CD14-positive monocyte (primary cell): ENCODE measurements at regions not wholly inside any gene's neighbourhood (a gene's known extent, or its start where the extent isn't known, plus 50 kb on each side); places are given as distances from the start of the nearest gene placed in this dataset.

Experiments
- DNase-seq, 3 donors: peaks; one replicate each; pipeline ENCODE4 v3.0.0-alpha.2; 2011 to 2022
- H2AFZ ChIP-seq: 2 replicates; pipeline ENCODE4 v1.6.0; 2012; ENCODE audit warnings: mild to moderate bottlenecking, low read depth, low read length, inconsistent platforms; ENCODE audit not compliant: insufficient read depth, poor library complexity, severe bottlenecking
- H3K27ac ChIP-seq, 2 donors: 1 replicate in 1 of 2; 2 replicates in 1 of 2; pipeline ENCODE4 v1.5.1; 2012 to 2013; ENCODE audit warnings: low read length in 2 of 2, control low read depth in 1 of 2, inconsistent platforms in 1 of 2, low read depth in 1 of 2, mild to moderate bottlenecking in 1 of 2
- H3K27me3 ChIP-seq, 2 donors: one replicate each; pipeline versions ENCODE4 v1.6.0 to v1.6.1; 2011 to 2013; ENCODE audit warnings: low read length in 2 of 2; ENCODE audit not compliant: control insufficient read depth in 2 of 2, insufficient read depth in 2 of 2
- H3K36me3 ChIP-seq, 2 donors: replicated peaks in 1 of 2; 1 replicate in 1 of 2; 2 replicates in 1 of 2; pipeline versions ENCODE4 v1.5.1 to v1.6.1; 2012 to 2013; ENCODE audit warnings: low read length in 2 of 2, control low read depth in 1 of 2, inconsistent platforms in 1 of 2, mild to moderate bottlenecking in 1 of 2; ENCODE audit not compliant: insufficient read depth in 2 of 2, control insufficient read depth in 1 of 2
- H3K4me1 ChIP-seq, 2 donors: 1 replicate in 1 of 2; 2 replicates in 1 of 2; pipeline versions ENCODE4 v1.5.1 to v1.6.1; 2012 to 2013; ENCODE audit warnings: low read length in 2 of 2, control low read depth in 1 of 2, inconsistent platforms in 1 of 2, mild to moderate bottlenecking in 1 of 2, moderate library complexity in 1 of 2; ENCODE audit not compliant: insufficient read depth in 2 of 2, control insufficient read depth in 1 of 2
- H3K4me2 ChIP-seq: replicated peaks from 2 replicates; pipeline ENCODE3; 2012; ENCODE audit warnings: low read length, moderate library complexity, mild to moderate bottlenecking; ENCODE audit not compliant: poor library complexity, severe bottlenecking; ENCODE audit errors: extremely low read depth
- H3K4me3 ChIP-seq, 3 experiments: fragments of 200-600 bp in 1 of 3; sonication (generic) in 1 of 3; replicated peaks in 1 of 3; 1 replicate in 2 of 3; 2 replicates in 1 of 3; pipeline ENCODE4 v1.5.1; 2011 to 2013; ENCODE audit warnings: low read length in 3 of 3, mild to moderate bottlenecking in 3 of 3, control low read depth in 2 of 3, low read depth in 2 of 3, inconsistent platforms in 1 of 3, moderate library complexity in 1 of 3
- H3K79me2 ChIP-seq: 2 replicates; pipeline ENCODE4 v1.6.0; 2012; ENCODE audit warnings: mild to moderate bottlenecking, control low read depth, inconsistent platforms, low read length, moderate library complexity; ENCODE audit not compliant: insufficient read depth
- H3K9ac ChIP-seq: 2 replicates; pipeline ENCODE4 v1.6.0; 2017; ENCODE audit warnings: low read length, mild to moderate bottlenecking; ENCODE audit not compliant: insufficient read depth, poor library complexity, severe bottlenecking
- H3K9me3 ChIP-seq, 2 donors: replicated peaks in 1 of 2; 1 replicate in 1 of 2; 2 replicates in 1 of 2; pipeline versions ENCODE4 v1.5.1 to v1.6.1; 2012 to 2013; ENCODE audit warnings: low read length in 2 of 2, control low read depth in 1 of 2; ENCODE audit not compliant: control insufficient read depth in 1 of 2, insufficient read depth in 1 of 2
- H4K20me1 ChIP-seq: 2 replicates; pipeline ENCODE4 v1.6.0; 2012; ENCODE audit warnings: mild to moderate bottlenecking, low read length, control low read depth, moderate library complexity; ENCODE audit not compliant: insufficient read depth
- H3K27ac Mint-ChIP-seq, 7 donors: one replicate each; pipeline ENCODE4 v1.8.0; 2020; ENCODE audit warnings: mild to moderate bottlenecking in 7 of 7, mixed read lengths in 7 of 7, moderate library complexity in 6 of 7, inconsistent platforms in 2 of 7
- H3K27me3 Mint-ChIP-seq, 3 donors: one replicate each; pipeline ENCODE4 v1.8.0; 2021 to 2022; ENCODE audit warnings: low read depth in 3 of 3, mild to moderate bottlenecking in 3 of 3, mixed read lengths in 3 of 3, moderate library complexity in 3 of 3, inconsistent platforms in 1 of 3
- H3K36me3 Mint-ChIP-seq, 2 donors: one replicate each; pipeline ENCODE4 v1.8.0; 2020; ENCODE audit warnings: mixed read lengths in 2 of 2, inconsistent platforms in 1 of 2, mild to moderate bottlenecking in 1 of 2
- H3K4me1 Mint-ChIP-seq: one replicate; pipeline ENCODE4 v1.8.0; 2020; ENCODE audit warnings: mild to moderate bottlenecking, mixed read lengths
- H3K4me3 Mint-ChIP-seq, 2 donors: one replicate each; pipeline ENCODE4 v1.8.0; 2020; ENCODE audit warnings: mild to moderate bottlenecking in 2 of 2, mixed read lengths in 2 of 2, moderate library complexity in 1 of 2
- H3K9me3 Mint-ChIP-seq, 7 donors: one replicate each; pipeline ENCODE4 v1.8.0; 2020 to 2022; ENCODE audit warnings: mixed read lengths in 7 of 7, mild to moderate bottlenecking in 6 of 7, moderate library complexity in 6 of 7, inconsistent platforms in 2 of 7
- CTCF ChIP-seq: fragments of 200-600 bp; IDR thresholded peaks from one replicate; pipeline ENCODE4 v1.8.0; 2022; ENCODE audit warnings: antibody characterized with exemption, mild to moderate bottlenecking
- WGBS: methylation state at CpG from one replicate; pipeline ENCODE4 v1.1.5; 2013; ENCODE audit warnings: missing lambda C conversion rate; ENCODE audit not compliant: insufficient coverage; 5-methylcytosine and 5-hydroxymethylcytosine counted together
- intact Hi-C, 2 donors: fragments of 100-400 bp; cut with micrococcal nuclease; formaldehyde crosslinking; loops; one replicate each; pipeline versions ENCODE4 v1.15.0 to v1.15.1; 2023

GRCh38 chr1:70887936-70888335 is 159.7 kb downstream of the PTGER3 start:
- H3K4me3 ChIP-seq: no peak overlapping the region
- WGBS: 0% methylated on average over 1 of the region's 3 CpGs
- no peak overlapping the region for H3K4me2 ChIP-seq
- Mint-ChIP-seq H3K27ac (peak overlapping the region in 1 of 7 donors; percentile 10), H3K9me3 (no peaks in the 10 kb centered on the region), H3K36me3 (no peaks in the 10 kb centered on the region), H3K4me1 (peaks cover 38% of the 10 kb centered on the region), H3K4me3 (no peak overlapping the region), H3K27me3 (peaks cover 0 to 5% (median 3%) of the 10 kb centered on the region in 3 donors)
- H3K79me2 ChIP-seq: no peaks in the 10 kb centered on the region
- H2AFZ ChIP-seq: no peak overlapping the region
- intact Hi-C loops: no loop called here
- H3K9ac ChIP-seq: no peak overlapping the region
- no peaks in the 10 kb centered on the region for H3K9me3 ChIP-seq
- H3K4me1 ChIP-seq: peaks cover 22 to 23% of the 10 kb centered on the region in 2 donors
- H3K36me3 ChIP-seq: no peaks in the 10 kb centered on the region
- DNase-seq: no peak
- H3K27ac ChIP-seq: no peak overlapping the region
- no peaks in the 10 kb centered on the region for H3K27me3 ChIP-seq
- no peaks in the 10 kb centered on the region for H4K20me1 ChIP-seq
- TF ChIP-seq CTCF: no peak

- Histone ChIP-seq H3K4me3 (no peak overlapping the region), H3K9ac (no peak overlapping the region), H3K79me2 (no peaks in the 10 kb centered on the region), H3K36me3 (no peaks in the 10 kb centered on the region), H4K20me1 (no peaks in the 10 kb centered on the region), H2AFZ (no peak overlapping the region), H3K4me1 (peaks cover 27 to 28% of the 10 kb centered on the region in 2 donors), H3K27me3 (no peaks in the 10 kb centered on the region), H3K4me2 (no peak overlapping the region), H3K9me3 (no peaks in the 10 kb centered on the region), H3K27ac (no peak overlapping the region)
- Mint-ChIP-seq H3K9me3 (no peaks in the 10 kb centered on the region), H3K27me3 (peaks cover 0 to 4% (median 2%) of the 10 kb centered on the region in 3 donors), H3K4me3 (no peak overlapping the region), H3K4me1 (peaks cover 45% of the 10 kb centered on the region), H3K27ac (no peak overlapping the region), H3K36me3 (no peaks in the 10 kb centered on the region)
- no peak for TF ChIP-seq CTCF
- no peak for DNase-seq
- intact Hi-C loops: no loop called here
- 100% methylated on average over 1 of the region's 4 CpGs for WGBS
Observed at GRCh38 chr1:70888722-70889121, 158.9 kb downstream of the PTGER3 start.
